Testis (tissue), 2 donors: ENCODE measurements at regions not wholly inside any gene's neighbourhood (a gene's known extent, or its start where the extent isn't known, plus 50 kb on each side); places are given as distances from the start of the nearest gene placed in this dataset.
"Not testable (repeated sequence)": the region's sequence is repeated elsewhere in the genome, so short reads cannot be mapped to it uniquely, and the experiment has no call there.

Experiments
- DNase-seq: peaks from one replicate; pipeline ENCODE4 v3.0.0-alpha.2; 2019
- H3K27ac ChIP-seq, 2 donors: fragments of 200-600 bp; sonication (generic); one replicate each; pipeline ENCODE4 v1.5.1; 2019
- H3K27me3 ChIP-seq: fragments of 200-600 bp; sonication (generic); one replicate; pipeline ENCODE4 v1.5.1; 2019
- H3K36me3 ChIP-seq: fragments of 200-600 bp; sonication (generic); one replicate; pipeline ENCODE4 v1.5.1; 2017; ENCODE audit warnings: low read depth; ENCODE audit errors: missing control alignments
- H3K4me1 ChIP-seq: fragments of 200-600 bp; sonication (generic); one replicate; pipeline ENCODE4 v1.5.1; 2019
- H3K4me3 ChIP-seq, 2 donors: fragments of 200-600 bp; sonication (generic); one replicate each; pipeline ENCODE4 v1.5.1; 2017 to 2019
- H3K9me3 ChIP-seq: fragments of 200-600 bp; sonication (generic); one replicate; pipeline ENCODE4 v1.5.1; 2017
- POLR2A ChIP-seq: fragments of 450-650 bp; IDR thresholded peaks from one replicate; pipeline ENCODE4 v1.6.1; 2017; ENCODE audit warnings: antibody characterized with exemption, mild to moderate bottlenecking, moderate library complexity
- WGBS, 2 donors: methylation state at CpG; one replicate each; pipeline ENCODE4 v1.1.5; 2018; 5-methylcytosine and 5-hydroxymethylcytosine counted together
- intact Hi-C: fragments of 100-400 bp; cut with DNase I; formaldehyde crosslinking; loops from one replicate; pipeline ENCODE4 v1.15.1; 2023; ENCODE audit warnings: low total_unique reads
- TF ChIP-seq, protein P1 (sequence below), 3 experiments: fragments of 450-650 bp in 2 of 3; fragments of 200-600 bp in 1 of 3; sonication (generic) in 1 of 3; IDR thresholded peaks; one replicate each; pipeline ENCODE4 v1.5.1; 2016 to 2019; ENCODE audit warnings: antibody characterized with exemption in 3 of 3, mild to moderate bottlenecking in 2 of 3, moderate library complexity in 1 of 3

DNA sequence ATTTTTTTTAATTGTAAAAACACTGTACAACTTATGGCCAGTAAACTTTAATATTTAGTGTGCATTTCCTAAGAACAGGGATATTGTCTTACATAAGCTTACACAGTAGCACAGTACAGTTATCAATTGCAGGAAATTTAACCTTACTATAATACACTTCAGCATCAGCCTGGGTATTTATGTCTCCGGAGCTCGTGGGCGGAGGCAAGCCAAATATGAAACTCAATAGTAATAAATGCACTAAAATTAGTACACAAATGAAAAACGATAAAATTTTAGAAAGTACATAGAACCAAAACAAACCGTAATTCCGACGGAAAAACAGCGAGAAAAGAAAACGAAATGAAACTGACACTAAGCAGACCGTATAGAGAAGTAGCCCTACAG, 91.2 kb downstream of the ANXA2R start:
- H3K4me1 ChIP-seq = no peaks in the 10 kb centered on the region
- intact Hi-C loops = no loop called here
- H3K27ac ChIP-seq = peak overlapping the region in 1 of 2 donors; percentile 28
- H3K27me3 ChIP-seq = no peaks in the 10 kb centered on the region
- no peaks in the 10 kb centered on the region for H3K36me3 ChIP-seq
- no peak overlapping the region for H3K4me3 ChIP-seq
- no peak for DNase-seq
- WGBS, 2 donors = 12 to 13% methylated on average over 10 of the region's 10 CpGs
- no peak for TF ChIP-seq POLR2A
- TF ChIP-seq, protein P1, sequence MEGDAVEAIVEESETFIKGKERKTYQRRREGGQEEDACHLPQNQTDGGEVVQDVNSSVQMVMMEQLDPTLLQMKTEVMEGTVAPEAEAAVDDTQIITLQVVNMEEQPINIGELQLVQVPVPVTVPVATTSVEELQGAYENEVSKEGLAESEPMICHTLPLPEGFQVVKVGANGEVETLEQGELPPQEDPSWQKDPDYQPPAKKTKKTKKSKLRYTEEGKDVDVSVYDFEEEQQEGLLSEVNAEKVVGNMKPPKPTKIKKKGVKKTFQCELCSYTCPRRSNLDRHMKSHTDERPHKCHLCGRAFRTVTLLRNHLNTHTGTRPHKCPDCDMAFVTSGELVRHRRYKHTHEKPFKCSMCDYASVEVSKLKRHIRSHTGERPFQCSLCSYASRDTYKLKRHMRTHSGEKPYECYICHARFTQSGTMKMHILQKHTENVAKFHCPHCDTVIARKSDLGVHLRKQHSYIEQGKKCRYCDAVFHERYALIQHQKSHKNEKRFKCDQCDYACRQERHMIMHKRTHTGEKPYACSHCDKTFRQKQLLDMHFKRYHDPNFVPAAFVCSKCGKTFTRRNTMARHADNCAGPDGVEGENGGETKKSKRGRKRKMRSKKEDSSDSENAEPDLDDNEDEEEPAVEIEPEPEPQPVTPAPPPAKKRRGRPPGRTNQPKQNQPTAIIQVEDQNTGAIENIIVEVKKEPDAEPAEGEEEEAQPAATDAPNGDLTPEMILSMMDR (IDR thresholded peaks at IDR 0.05) = no peak
- no peaks in the 10 kb centered on the region for H3K9me3 ChIP-seq

DNA sequence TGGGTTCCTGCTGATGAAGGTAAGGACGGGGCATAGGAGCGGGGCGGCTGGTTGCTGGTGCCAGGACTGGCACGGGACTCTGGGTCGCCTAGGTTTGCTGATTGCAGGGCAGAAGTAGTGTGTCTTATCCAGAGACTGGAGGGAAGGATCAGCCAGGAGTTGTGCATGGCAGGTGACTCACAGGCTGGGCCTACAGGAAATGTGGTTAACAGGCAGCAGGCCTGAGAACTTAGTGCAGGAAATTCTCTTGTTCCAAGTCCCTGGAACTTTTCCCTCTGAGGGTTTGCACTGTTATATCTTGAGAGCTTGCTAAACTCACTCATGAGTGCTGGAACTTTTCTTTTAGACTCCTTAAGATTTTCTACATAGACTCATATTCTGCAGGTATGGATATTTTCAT, 95.1 kb downstream of the ANXA2R start:
- no peak overlapping the region for H3K4me3 ChIP-seq
- intact Hi-C loops = no loop called here
- no peaks in the 10 kb centered on the region for H3K9me3 ChIP-seq
- H3K27ac ChIP-seq = no peak overlapping the region
- WGBS, 2 donors = 44 to 77% methylated on average over 5 of the region's 5 CpGs
- no peaks in the 10 kb centered on the region for H3K27me3 ChIP-seq
- H3K4me1 ChIP-seq = no peaks in the 10 kb centered on the region
- H3K36me3 ChIP-seq = no peaks in the 10 kb centered on the region
- no peak for DNase-seq
- TF ChIP-seq POLR2A = no peak
- TF ChIP-seq, protein P1 (IDR thresholded peaks at IDR 0.05) = no peak

DNA sequence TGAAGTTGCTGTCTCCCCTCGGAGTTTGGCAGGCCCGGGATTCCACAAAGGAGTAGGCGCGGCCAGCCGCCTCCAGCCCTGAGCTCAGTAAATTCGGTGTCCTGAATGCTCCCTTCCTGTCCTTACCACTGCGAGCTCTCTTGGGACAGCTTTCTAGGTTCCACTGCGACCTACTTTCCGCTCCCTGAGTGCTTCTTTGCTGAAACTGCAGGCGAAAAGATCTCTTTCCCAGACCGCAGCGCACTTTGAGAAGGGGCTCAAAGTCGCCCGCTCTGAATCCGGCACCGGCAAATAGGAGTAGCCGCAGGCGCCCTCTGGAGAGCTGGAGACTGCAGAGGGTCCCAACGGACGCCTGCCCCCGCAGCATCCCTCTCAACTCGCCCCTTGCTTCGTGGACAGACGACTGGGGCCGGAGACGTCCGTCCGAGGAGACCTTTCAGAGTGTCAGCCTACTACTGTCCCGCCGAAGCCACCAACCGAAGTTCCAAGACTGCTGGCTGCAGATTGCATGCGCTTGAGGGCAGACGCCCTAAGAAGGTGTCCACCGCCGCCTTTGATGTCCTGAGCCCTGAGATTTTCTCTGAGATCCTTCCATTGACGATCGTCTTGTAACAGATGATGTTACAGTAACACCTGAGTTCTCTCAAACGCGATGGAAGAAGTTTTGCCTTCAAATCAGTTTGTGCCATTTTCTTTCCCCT, 96.0 kb downstream of the ANXA2R start:
- Histone ChIP-seq H3K9me3 (no peaks in the 10 kb centered on the region), H3K27ac (no peak overlapping the region), H3K27me3 (no peaks in the 10 kb centered on the region), H3K4me3 (no peak overlapping the region), H3K4me1 (no peaks in the 10 kb centered on the region), H3K36me3 (no peaks in the 10 kb centered on the region)
- 9 to 12% methylated on average over 10 to 39 of the region's 39 CpGs for WGBS, 2 donors
- no peak for DNase-seq
- intact Hi-C loops = no loop called here
- TF ChIP-seq, protein P1 (IDR thresholded peaks at IDR 0.05) = no peak
- TF ChIP-seq POLR2A = no peak

DNA sequence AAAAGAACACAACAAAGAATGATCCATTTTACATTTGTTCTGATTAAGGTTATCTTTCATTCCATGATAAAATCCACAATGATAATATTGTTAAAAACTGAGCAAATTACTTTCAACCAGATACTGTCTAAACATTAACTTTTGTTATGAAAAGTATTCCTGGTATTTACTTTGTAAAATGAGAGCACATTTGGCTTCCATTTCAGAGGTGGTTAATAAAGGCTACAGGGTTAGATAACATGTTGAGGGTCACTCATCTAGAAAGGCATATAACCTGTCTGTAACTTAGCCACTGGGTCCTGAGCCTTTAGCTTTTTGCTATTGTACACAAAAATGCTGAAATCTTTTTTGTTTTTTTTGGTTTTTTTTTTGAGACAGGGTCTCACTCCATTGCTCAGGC, 99.3 kb downstream of the ANXA2R start:
- no peak for DNase-seq
- Histone ChIP-seq H3K27me3 (no peaks in the 10 kb centered on the region), H3K4me1 (no peaks in the 10 kb centered on the region), H3K4me3 (no peak overlapping the region), H3K36me3 (no peaks in the 10 kb centered on the region), H3K27ac (no peak overlapping the region), H3K9me3 (no peaks in the 10 kb centered on the region)
- TF ChIP-seq, protein P1 (IDR thresholded peaks at IDR 0.05) = no peak
- no peak for TF ChIP-seq POLR2A
- intact Hi-C loops = no loop called here

DNA sequence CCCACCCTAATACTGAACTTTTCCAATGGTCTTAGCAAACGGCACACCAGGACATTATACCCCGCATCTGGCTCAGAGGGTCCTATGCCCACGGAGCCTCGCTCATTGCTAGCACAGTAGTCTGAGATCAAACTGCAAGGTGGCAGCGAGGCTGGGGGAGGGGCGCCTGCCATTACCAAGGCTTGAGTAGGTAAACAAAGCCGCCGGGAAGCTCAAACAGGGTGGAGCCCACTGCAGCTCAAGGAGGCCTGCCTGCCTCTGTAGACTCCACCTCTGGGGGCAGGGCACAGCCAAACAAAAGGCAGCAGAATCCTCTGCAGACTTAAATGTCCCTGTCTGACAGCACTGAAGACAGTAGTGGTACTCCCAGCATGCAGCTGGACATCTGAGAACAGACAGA, 108.1 kb downstream of the ANXA2R start:
- H3K27me3 ChIP-seq, H3K9me3 ChIP-seq, H3K27ac ChIP-seq, H3K4me1 ChIP-seq, H3K4me3 ChIP-seq, DNase-seq, H3K36me3 ChIP-seq, intact Hi-C loops: not testable (repeated sequence)
- 90 to 100% methylated on average over 2 to 8 of the region's 8 CpGs for WGBS, 2 donors

DNA sequence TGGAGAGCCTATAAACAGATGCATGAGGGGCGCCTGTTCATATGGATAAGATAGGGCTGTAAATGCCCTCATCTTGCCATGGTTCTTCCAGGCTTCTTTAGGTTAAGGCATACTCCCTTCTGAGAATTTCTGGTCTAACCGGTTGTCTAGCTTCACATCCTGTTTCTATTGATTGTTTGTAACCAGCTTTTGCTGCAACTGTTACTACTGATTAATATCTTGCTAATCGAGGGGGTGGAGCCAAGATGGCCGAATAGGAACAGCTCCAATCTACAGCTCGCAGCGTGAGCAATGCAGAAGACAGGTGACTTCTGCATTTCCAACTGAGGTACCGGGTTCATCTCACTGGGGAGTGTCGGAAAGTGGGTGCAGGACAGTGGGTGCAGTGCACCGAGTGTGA, 108.7 kb downstream of the ANXA2R start:
- H3K4me3 ChIP-seq, H3K36me3 ChIP-seq, H3K9me3 ChIP-seq, H3K27me3 ChIP-seq, DNase-seq, H3K4me1 ChIP-seq, intact Hi-C loops, H3K27ac ChIP-seq: not testable (repeated sequence)
- 92 to 96% methylated on average over 9 of the region's 9 CpGs for WGBS, 2 donors
